ENCODE measurements at regions not wholly inside any gene's neighbourhood (a gene's known extent, or its start where the extent isn't known, plus 50 kb on each side); places are given as distances from the start of the nearest gene placed in this dataset.

DNA sequence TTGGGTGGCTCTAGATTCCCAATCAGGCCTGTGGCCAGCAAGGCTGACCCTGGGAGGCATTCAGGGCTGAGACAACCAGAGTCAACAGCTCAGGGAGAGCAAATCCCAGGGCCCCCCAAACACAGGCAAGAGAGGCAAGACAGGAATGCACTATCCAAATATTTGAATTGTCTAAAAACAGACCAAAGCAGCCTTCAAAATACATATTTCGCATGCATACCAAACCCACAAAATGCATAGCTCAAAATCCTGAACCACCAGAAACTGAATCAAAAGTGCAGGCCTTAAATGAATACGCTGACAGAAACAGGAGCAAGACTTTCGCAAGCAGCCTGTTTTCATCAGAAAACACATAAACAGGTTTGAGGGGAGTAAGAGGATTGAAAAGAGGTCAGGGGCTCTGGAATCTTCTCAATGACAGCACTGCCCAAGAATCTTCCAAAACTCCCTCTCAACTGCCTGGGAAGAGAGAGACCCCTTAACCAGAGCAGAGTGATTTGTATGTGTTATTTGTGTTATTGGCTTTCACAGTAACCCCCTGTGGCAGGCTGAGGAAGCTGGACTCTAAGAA lies 213.6 kb upstream of the CDH5 start:
- TF ChIP-seq, protein P1, sequence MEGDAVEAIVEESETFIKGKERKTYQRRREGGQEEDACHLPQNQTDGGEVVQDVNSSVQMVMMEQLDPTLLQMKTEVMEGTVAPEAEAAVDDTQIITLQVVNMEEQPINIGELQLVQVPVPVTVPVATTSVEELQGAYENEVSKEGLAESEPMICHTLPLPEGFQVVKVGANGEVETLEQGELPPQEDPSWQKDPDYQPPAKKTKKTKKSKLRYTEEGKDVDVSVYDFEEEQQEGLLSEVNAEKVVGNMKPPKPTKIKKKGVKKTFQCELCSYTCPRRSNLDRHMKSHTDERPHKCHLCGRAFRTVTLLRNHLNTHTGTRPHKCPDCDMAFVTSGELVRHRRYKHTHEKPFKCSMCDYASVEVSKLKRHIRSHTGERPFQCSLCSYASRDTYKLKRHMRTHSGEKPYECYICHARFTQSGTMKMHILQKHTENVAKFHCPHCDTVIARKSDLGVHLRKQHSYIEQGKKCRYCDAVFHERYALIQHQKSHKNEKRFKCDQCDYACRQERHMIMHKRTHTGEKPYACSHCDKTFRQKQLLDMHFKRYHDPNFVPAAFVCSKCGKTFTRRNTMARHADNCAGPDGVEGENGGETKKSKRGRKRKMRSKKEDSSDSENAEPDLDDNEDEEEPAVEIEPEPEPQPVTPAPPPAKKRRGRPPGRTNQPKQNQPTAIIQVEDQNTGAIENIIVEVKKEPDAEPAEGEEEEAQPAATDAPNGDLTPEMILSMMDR (conservative IDR thresholded peaks at IDR 0.05 in 1 of 2, IDR thresholded peaks at IDR 0.05 in 1 of 2; ENCODE audit: low read depth in 1 of 2, low read length in 2 of 2): no peak
- no peak for TF ChIP-seq EZH2 (IDR thresholded peaks at IDR 0.05; ENCODE audit: low read length, missing control alignments)
